ENCODE measurements at regions not wholly inside any gene's neighbourhood (a gene's known extent, or its start where the extent isn't known, plus 50 kb on each side); places are given as distances from the start of the nearest gene placed in this dataset.

DNA sequence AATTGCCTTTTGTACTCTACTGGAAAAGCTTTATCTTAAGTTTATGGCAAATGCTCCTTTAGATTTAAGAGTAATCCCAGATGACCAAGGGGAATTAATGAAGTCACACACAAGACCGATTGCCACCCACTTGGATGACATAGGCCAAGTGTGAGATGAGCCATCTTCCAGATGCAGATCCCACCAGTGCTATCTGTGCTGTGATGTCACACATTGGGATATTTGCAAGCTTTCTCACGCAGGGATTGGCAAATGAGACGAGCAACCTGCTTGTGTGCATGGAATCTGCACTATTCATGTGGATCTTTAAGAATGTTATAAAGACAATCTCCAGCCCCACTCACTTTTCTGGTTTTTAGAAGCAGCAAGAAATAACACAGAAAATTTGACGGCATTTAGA lies 602.1 kb upstream of the TMEM132C start:
- TF ChIP-seq, protein P1, sequence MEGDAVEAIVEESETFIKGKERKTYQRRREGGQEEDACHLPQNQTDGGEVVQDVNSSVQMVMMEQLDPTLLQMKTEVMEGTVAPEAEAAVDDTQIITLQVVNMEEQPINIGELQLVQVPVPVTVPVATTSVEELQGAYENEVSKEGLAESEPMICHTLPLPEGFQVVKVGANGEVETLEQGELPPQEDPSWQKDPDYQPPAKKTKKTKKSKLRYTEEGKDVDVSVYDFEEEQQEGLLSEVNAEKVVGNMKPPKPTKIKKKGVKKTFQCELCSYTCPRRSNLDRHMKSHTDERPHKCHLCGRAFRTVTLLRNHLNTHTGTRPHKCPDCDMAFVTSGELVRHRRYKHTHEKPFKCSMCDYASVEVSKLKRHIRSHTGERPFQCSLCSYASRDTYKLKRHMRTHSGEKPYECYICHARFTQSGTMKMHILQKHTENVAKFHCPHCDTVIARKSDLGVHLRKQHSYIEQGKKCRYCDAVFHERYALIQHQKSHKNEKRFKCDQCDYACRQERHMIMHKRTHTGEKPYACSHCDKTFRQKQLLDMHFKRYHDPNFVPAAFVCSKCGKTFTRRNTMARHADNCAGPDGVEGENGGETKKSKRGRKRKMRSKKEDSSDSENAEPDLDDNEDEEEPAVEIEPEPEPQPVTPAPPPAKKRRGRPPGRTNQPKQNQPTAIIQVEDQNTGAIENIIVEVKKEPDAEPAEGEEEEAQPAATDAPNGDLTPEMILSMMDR (IDR thresholded peaks at IDR 0.05; ENCODE audit: control insufficient read depth, insufficient read depth, low read depth, low read length, missing control alignments): no peak
- DNase-seq (ENCODE audit: low read depth): peak; percentile 66
- no peak overlapping the region for H3K4me3 ChIP-seq (ENCODE audit: control insufficient read depth, low read depth, low read length)

DNA sequence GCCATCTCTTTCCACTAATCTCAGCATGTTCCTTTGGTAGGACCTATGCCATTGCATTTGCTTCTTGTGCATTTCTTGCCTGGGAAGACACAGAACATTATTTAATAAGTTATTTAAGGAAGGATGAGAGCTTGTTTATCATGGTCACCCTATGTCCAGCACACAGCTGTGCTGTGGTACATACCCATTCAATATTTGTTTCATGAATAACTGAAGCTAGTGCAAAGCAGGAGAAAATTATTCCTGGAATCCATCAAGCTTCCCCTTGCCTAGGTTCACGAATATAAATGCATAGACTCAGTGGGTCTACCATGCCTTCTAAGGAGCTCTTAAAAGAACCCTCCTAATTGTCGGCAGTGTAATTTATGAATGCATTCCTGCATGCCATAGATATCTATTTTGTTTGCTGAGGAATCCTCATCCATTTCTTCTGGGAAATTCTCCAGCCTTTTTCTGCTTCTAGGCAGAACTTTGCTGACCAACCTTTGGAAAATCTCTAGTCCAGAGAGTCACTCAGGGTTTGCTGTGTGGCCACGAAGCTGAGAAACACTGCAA lies 599.8 kb upstream of the TMEM132C start:
- TF ChIP-seq, protein P1 (IDR thresholded peaks at IDR 0.05; ENCODE audit: control insufficient read depth, insufficient read depth, low read depth, low read length, missing control alignments): no peak

DNA sequence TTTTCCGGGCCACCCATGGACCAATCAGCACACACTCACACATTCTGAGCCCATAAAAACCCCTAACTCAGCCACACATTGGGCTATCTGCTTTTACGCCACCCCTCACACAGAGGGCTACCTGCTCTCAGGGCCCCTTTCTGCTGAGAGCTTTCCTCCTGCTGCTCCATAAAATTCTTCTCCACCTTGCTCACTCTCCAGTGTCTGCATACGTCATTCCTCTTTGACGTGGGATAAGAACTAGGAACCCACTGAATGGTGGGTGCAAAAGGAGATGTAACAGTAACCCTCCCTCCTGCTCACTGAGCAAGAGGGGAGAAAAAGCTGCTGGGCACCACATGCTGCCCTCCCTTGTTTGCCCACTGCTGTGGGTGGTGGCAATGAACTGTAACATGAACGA lies 596.7 kb upstream of the TMEM132C start:
- TF ChIP-seq, protein P1 (IDR thresholded peaks at IDR 0.05; ENCODE audit: control insufficient read depth, insufficient read depth, low read depth, low read length, missing control alignments): no peak

More for the DNA sequence above, 599.8 kb upstream of the TMEM132C start:
- DNase-seq (ENCODE audit: low read depth): no peak
- no peak overlapping the region for H3K4me3 ChIP-seq (ENCODE audit: control insufficient read depth, low read depth, low read length)

DNA sequence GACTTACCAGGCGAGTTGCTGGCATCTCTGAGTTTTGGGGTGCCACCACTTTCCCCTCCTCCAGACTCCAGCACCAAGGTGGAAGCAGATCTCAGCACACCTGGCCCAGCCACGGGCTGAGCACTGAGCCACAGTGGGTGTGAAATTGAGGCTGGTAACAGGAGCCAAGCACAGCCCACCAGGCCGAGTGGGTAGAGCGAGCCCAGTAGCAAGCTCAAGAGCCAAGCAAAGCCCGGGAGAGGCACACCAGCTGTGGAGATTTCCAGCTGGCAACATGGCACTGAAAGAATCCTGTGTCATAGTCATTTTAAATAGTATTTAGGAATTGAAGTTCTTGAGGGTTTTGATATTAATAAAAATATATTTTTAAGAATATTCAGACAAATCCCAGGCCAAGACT lies 596.2 kb upstream of the TMEM132C start:
- TF ChIP-seq, protein P1 (IDR thresholded peaks at IDR 0.05; ENCODE audit: control insufficient read depth, insufficient read depth, low read depth, low read length, missing control alignments): no peak
- no peak for DNase-seq (ENCODE audit: low read depth)
- H3K4me3 ChIP-seq (ENCODE audit: control insufficient read depth, low read depth, low read length): no peak overlapping the region

More for the DNA sequence above, 596.7 kb upstream of the TMEM132C start:
- no peak overlapping the region for H3K4me3 ChIP-seq (ENCODE audit: control insufficient read depth, low read depth, low read length)
- no peak for DNase-seq (ENCODE audit: low read depth)

DNA sequence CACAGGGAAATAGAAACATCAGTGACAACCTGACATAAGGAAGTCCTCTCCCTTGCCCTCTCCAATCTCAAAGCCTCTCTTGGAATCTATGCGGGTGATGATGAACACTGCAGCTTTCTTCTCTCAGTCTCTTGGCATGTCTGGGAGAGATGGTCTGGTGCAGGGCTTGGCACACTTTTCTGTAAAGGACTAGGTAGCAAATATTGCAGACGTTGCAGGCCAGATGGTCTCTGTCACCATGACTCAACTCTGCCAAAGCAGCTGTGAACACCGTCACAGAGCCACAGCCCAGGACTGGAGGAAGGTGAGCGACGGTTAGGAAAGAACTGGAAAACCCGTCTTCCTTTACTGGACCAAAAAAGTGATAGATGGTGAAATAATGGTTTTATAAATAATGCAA lies 591.0 kb upstream of the TMEM132C start:
- H3K4me3 ChIP-seq (ENCODE audit: control insufficient read depth, low read depth, low read length): no peak overlapping the region
- TF ChIP-seq, protein P1 (IDR thresholded peaks at IDR 0.05; ENCODE audit: control insufficient read depth, insufficient read depth, low read depth, low read length, missing control alignments): no peak
- DNase-seq (ENCODE audit: low read depth): no peak

DNA sequence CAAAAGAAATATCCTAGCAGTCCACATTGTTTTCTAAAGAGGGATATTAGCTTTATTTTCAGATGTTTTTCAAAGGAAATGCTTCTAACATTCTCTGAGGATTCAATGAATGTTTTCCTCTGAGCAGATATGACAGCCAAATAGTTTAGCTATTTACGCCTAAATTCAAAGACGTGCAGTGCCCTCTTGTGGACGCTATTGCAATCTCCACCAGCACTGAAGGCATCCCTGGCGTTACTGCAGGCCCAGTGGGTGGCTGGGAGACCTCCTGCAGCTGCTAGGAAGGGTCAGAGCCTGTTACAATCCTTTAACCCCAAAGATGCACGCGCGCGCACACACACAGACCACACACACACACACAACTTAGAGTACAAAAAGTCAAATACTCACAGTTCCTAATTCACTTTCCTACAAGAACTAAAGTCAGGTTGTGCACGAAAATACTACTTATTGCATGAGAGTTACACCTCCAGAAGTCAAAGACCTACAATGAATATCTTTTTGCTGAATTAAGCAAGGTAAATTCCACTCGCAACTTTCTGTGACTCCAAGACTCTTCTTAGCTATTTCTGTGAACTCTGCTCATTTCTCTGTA lies 589.3 kb upstream of the TMEM132C start:
- H3K4me3 ChIP-seq (ENCODE audit: control insufficient read depth, low read depth, low read length): no peak overlapping the region
- DNase-seq (ENCODE audit: low read depth): peak; percentile 57
- TF ChIP-seq, protein P1 (IDR thresholded peaks at IDR 0.05; ENCODE audit: control insufficient read depth, insufficient read depth, low read depth, low read length, missing control alignments): peak; percentile 78
